SK-N-SH treated with all-trans-retinoic acid at 6 μM for 48 hours (cell line): ENCODE measurements at regions not wholly inside any gene's neighbourhood (a gene's known extent, or its start where the extent isn't known, plus 50 kb on each side); places are given as distances from the start of the nearest gene placed in this dataset.
"Not testable (repeated sequence)": the region's sequence is repeated elsewhere in the genome, so short reads cannot be mapped to it uniquely, and the experiment has no call there.

ENCODE experiments used
- ESRRG ChIP-seq: fragments of 250-450 bp; sonication (Bioruptor Pico); IDR thresholded peaks from 2 replicates; pipeline ENCODE4 v1.6.1; 2021; ENCODE audit warnings: mild to moderate bottlenecking
- PATZ1 ChIP-seq: fragments of 250-450 bp; sonication (Bioruptor Pico); IDR thresholded peaks from 2 replicates; pipeline ENCODE4 v1.8.0; 2020; ENCODE audit warnings: mild to moderate bottlenecking, moderate library complexity, borderline replicate concordance
- POU6F1 ChIP-seq: fragments of 250-450 bp; sonication (Bioruptor Pico); IDR thresholded peaks from 2 replicates; pipeline ENCODE4 v1.8.0; 2021; ENCODE audit warnings: low read depth, mild to moderate bottlenecking, moderate library complexity, borderline replicate concordance
- PPARA ChIP-seq: fragments of 250-450 bp; sonication (Bioruptor Pico); IDR thresholded peaks from 2 replicates; pipeline ENCODE4 v1.5.0; 2020; ENCODE audit warnings: mild to moderate bottlenecking, borderline replicate concordance
- RARB ChIP-seq: fragments of 250-450 bp; sonication (Bioruptor Pico); IDR thresholded peaks from 2 replicates; pipeline ENCODE4 v1.8.0; 2021; ENCODE audit warnings: mild to moderate bottlenecking, moderate library complexity
- ZC3H10 ChIP-seq: fragments of 250-450 bp; sonication (Bioruptor Pico); IDR thresholded peaks from 2 replicates; pipeline ENCODE4 v1.5.1; 2021; ENCODE audit warnings: mild to moderate bottlenecking, moderate library complexity
- ZNF8 ChIP-seq: fragments of 450-650 bp; formaldehyde crosslinking; IDR thresholded peaks from 2 replicates; pipeline ENCODE4 v1.5.0; 2020; ENCODE audit warnings: mild to moderate bottlenecking, moderate library complexity
- TF ChIP-seq, protein P1 (sequence below): fragments of 250-450 bp; sonication (Bioruptor Pico); IDR thresholded peaks from 2 replicates; pipeline ENCODE4 v1.5.1; 2020; ENCODE audit warnings: low read depth, mild to moderate bottlenecking, moderate library complexity
- TF ChIP-seq, protein P2 (sequence below): fragments of 250-450 bp; sonication (Bioruptor Pico); IDR thresholded peaks from 2 replicates; pipeline ENCODE4 v1.5.1; 2021; ENCODE audit warnings: mild to moderate bottlenecking, moderate library complexity

DNA sequence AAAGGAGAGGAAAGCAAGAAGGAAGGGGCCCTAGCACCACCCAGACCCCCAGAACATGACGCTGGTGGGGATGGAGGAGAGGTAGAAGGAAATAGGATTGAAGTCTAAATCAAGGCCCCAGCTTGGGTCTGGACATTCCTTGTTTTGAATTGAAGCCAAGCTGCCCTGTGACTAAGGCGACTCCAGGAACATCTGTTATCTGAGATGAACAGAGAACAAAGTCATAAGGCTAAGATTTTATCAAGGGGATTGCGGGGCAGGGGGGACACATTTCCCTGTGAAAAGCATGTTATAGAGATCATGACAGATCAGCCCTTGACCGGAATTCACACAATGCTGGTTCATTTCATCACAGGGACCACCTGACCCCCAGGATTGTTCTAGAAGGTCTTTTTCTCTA is 80.6 kb upstream of the ADGRL1 start:
- not testable (repeated sequence) for TF ChIP-seq POU6F1 (CRISPR knock-in tag); PATZ1 (CRISPR knock-in tag); PPARA; ESRRG; ZC3H10; RARB (CRISPR knock-in tag); ZNF8 (CRISPR knock-in tag)
- TF ChIP-seq, protein P1, sequence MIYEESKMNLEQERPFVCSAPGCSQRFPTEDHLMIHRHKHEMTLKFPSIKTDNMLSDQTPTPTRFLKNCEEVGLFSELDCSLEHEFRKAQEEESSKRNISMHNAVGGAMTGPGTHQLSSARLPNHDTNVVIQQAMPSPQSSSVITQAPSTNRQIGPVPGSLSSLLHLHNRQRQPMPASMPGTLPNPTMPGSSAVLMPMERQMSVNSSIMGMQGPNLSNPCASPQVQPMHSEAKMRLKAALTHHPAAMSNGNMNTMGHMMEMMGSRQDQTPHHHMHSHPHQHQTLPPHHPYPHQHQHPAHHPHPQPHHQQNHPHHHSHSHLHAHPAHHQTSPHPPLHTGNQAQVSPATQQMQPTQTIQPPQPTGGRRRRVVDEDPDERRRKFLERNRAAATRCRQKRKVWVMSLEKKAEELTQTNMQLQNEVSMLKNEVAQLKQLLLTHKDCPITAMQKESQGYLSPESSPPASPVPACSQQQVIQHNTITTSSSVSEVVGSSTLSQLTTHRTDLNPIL: not testable (repeated sequence)
- TF ChIP-seq, protein P2, sequence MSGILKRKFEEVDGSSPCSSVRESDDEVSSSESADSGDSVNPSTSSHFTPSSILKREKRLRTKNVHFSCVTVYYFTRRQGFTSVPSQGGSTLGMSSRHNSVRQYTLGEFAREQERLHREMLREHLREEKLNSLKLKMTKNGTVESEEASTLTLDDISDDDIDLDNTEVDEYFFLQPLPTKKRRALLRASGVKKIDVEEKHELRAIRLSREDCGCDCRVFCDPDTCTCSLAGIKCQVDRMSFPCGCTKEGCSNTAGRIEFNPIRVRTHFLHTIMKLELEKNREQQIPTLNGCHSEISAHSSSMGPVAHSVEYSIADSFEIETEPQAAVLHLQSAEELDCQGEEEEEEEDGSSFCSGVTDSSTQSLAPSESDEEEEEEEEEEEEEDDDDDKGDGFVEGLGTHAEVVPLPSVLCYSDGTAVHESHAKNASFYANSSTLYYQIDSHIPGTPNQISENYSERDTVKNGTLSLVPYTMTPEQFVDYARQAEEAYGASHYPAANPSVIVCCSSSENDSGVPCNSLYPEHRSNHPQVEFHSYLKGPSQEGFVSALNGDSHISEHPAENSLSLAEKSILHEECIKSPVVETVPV (CRISPR knock-in tag): not testable (repeated sequence)
